Left lobe of liver (tissue), 2 donors: ENCODE measurements at regions not wholly inside any gene's neighbourhood (a gene's known extent, or its start where the extent isn't known, plus 50 kb on each side); places are given as distances from the start of the nearest gene placed in this dataset.
A peak's percentile ranks its signal among the peaks of the same experiment; 100 is the strongest.

Source experiments
- ATAC-seq: fragments of 200-7000 bp; cut with Tn5 transposase; one replicate; pipeline ENCODE4 v1.9.1; 2020; ENCODE audit warnings: mild to moderate bottlenecking, moderate library complexity
- DNase-seq: peaks from one replicate; pipeline ENCODE4 v3.0.0-alpha.2; 2020; ENCODE audit warnings: low spot score
- donor health status: DM: no; HTN: no; CAD: no; lungs with moderate emphysema.
- donor health status: DM: no; HTN: yes; CAD: no.

- DNase-seq, result no peak
- ATAC-seq, result no peak
Measured at GRCh38 chr12:23426328-23426727, 523.1 kb downstream of the SOX5 start.

GRCh38 chr12:23428758-23429157 lies 520.7 kb downstream of the SOX5 start:
- DNase-seq, result no peak
- no peak for ATAC-seq

GRCh38 chr12:23431006-23431405 lies 518.5 kb downstream of the SOX5 start:
- ATAC-seq (peak; percentile 80), DNase-seq (no peak)

GRCh38 chr12:23433121-23433520 lies 516.3 kb downstream of the SOX5 start:
- DNase-seq, result no peak

GRCh38 chr12:23434154-23434553 lies 515.3 kb downstream of the SOX5 start:
- ATAC-seq (no peak), DNase-seq (no peak)

More at GRCh38 chr12:23433121-23433520, 516.3 kb downstream of the SOX5 start:
- ATAC-seq, result no peak

GRCh38 chr12:23446746-23447145 lies 502.7 kb downstream of the SOX5 start:
- DNase-seq, result no peak
- peak; percentile 30 for ATAC-seq

- DNase-seq (no peak), ATAC-seq (no peak)
Measured at GRCh38 chr12:23450810-23451209, 498.7 kb downstream of the SOX5 start.

GRCh38 chr12:23455283-23455682 lies 494.2 kb downstream of the SOX5 start:
- ATAC-seq, result no peak
- DNase-seq, result no peak

- ATAC-seq, result no peak
- DNase-seq, result no peak
Measured at GRCh38 chr12:23458640-23459039, 490.8 kb downstream of the SOX5 start.

GRCh38 chr12:23462546-23462945 lies 486.9 kb downstream of the SOX5 start:
- DNase-seq (no peak), ATAC-seq (no peak)

- no peak for DNase-seq
- no peak for ATAC-seq
Measured at GRCh38 chr12:23463172-23463571, 486.3 kb downstream of the SOX5 start.

- ATAC-seq (no peak), DNase-seq (no peak)
Measured at GRCh38 chr12:23464241-23464812, 485.1 kb downstream of the SOX5 start.

GRCh38 chr12:23472329-23472971 lies 477.0 kb downstream of the SOX5 start:
- no peak for DNase-seq
- ATAC-seq, result no peak

- no peak for ATAC-seq
- no peak for DNase-seq
Measured at GRCh38 chr12:23473071-23473470, 476.4 kb downstream of the SOX5 start.

GRCh38 chr12:23474438-23474976 lies 475.0 kb downstream of the SOX5 start:
- ATAC-seq (no peak), DNase-seq (no peak)
